Colonic mucosa (tissue), 4 donors: ENCODE measurements at regions not wholly inside any gene's neighbourhood (a gene's known extent, or its start where the extent isn't known, plus 50 kb on each side); places are given as distances from the start of the nearest gene placed in this dataset.

ENCODE experiments used
- DNase-seq: peaks from one replicate; pipeline ENCODE4 v3.0.0-alpha.2; 2020
- H3K27ac ChIP-seq: fragments of 200-600 bp; one replicate; pipeline ENCODE4 v1.8.0; 2021
- H3K27me3 ChIP-seq: fragments of 200-600 bp; one replicate; pipeline ENCODE4 v1.8.0; 2021
- H3K36me3 ChIP-seq: fragments of 200-600 bp; one replicate; pipeline ENCODE4 v1.8.0; 2021
- H3K4me1 ChIP-seq: fragments of 200-600 bp; one replicate; pipeline ENCODE4 v1.8.0; 2021; ENCODE audit warnings: mild to moderate bottlenecking
- H3K4me3 ChIP-seq: fragments of 200-600 bp; one replicate; pipeline ENCODE4 v1.8.0; 2021
- H3K9ac ChIP-seq, 2 donors: one replicate each; pipeline ENCODE4 v1.7.0; 2013; ENCODE audit warnings: control low read depth in 2 of 2, low read depth in 2 of 2, low read length in 2 of 2
- H3K9me3 ChIP-seq: fragments of 200-600 bp; one replicate; pipeline ENCODE4 v1.8.0; 2021
- CTCF ChIP-seq: fragments of 200-600 bp; IDR thresholded peaks from one replicate; pipeline ENCODE4 v1.8.0; 2022; ENCODE audit warnings: antibody characterized with exemption, mild to moderate bottlenecking
- intact Hi-C: fragments of 100-400 bp; cut with DNase I; formaldehyde crosslinking; loops from one replicate; pipeline ENCODE4 v1.14.1; 2022
- donor health status: healthy.
- donor health status: DM: no; HTN: no; CAD: no.
- donor health status: DM: no; HTN: no; CAD: no.

GRCh38 chr3:494190-494589 lies 297.6 kb downstream of the CHL1 start:
- intact Hi-C loops: no loop called here
- H3K4me3 ChIP-seq: no peak overlapping the region
- H3K27me3 ChIP-seq: no peaks in the 10 kb centered on the region

DNA sequence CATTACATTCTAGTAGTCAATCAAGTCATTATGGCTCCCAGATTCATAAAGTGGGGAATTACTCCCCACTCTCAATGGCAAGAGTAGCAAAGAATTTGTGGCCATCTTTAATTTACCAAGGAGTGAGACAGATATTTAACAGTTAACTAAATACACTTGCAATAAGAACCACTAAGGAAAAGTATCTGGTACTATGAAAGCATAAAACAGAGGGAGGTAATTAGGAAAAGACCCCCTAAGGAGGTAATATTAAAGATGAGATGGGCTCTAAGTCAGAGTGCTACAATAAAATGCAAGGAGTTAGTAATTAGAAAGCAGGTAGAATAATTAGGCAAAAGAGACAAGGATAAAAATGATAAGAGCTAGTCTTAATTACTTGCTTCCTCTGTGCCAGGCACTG lies 301.9 kb downstream of the CHL1 start:
- Histone ChIP-seq H3K4me3 (no peak overlapping the region), H3K9ac (no peak overlapping the region), H3K27me3 (no peaks in the 10 kb centered on the region), H3K27ac (no peak overlapping the region), H3K9me3 (no peaks in the 10 kb centered on the region), H3K36me3 (no peaks in the 10 kb centered on the region), H3K4me1 (no peaks in the 10 kb centered on the region)
- no peak for TF ChIP-seq CTCF
- no peak for DNase-seq
- intact Hi-C loops: no loop called here

More at GRCh38 chr3:494190-494589, 297.6 kb downstream of the CHL1 start:
- Histone ChIP-seq H3K9ac (no peak overlapping the region), H3K9me3 (no peaks in the 10 kb centered on the region), H3K4me1 (no peaks in the 10 kb centered on the region), H3K27ac (no peak overlapping the region), H3K36me3 (no peaks in the 10 kb centered on the region)
- no peak for DNase-seq
- no peak for TF ChIP-seq CTCF

DNA sequence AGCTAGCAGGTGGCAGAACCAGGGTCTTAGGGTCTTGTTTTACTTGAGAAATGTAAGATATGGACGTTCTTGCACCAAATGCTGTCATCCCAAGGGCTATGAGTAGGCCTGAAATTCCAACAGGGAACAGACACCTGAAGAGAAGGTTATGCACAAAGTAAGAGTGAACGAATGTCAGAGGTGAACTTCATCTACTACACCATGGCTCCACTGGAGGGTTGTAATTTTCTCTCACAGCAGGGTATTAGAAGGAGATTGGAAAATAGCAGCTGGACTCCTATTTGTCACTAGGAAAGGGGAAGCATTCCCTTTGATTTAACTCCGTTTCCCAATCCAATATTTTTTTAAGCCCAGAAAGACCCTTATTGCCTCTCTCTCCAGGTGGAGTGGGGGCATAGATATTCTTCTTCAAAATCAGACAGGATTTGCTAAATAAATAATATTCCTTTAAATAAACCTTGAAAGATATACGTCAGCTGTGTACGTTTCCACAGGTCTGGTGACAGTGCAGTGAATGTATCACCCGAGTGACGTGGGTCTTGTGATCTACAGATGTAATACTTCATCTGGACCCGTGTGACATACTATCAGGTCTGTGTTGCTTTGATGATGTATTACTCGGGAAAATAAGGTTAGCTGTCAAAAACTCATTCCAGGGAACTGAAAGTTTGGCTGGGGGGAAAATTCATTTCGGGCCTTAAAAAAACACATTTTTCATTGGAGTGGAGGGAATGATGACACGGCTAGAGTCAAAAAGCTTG lies 302.6 kb downstream of the CHL1 start:
- no peak for TF ChIP-seq CTCF
- intact Hi-C loops: no loop called here

GRCh38 chr3:502486-502885 lies 305.9 kb downstream of the CHL1 start:
- Histone ChIP-seq H3K27me3 (no peaks in the 10 kb centered on the region), H3K36me3 (no peaks in the 10 kb centered on the region), H3K27ac (no peak overlapping the region), H3K9me3 (no peaks in the 10 kb centered on the region), H3K4me3 (no peak overlapping the region), H3K9ac (no peak overlapping the region), H3K4me1 (no peaks in the 10 kb centered on the region)
- TF ChIP-seq CTCF: no peak
- no peak for DNase-seq
- intact Hi-C loops: no loop called here

More for the DNA sequence above, 302.6 kb downstream of the CHL1 start:
- H3K27me3 ChIP-seq: no peaks in the 10 kb centered on the region
- H3K4me3 ChIP-seq: no peak overlapping the region
- H3K27ac ChIP-seq: no peak overlapping the region
- no peak for DNase-seq
- no peaks in the 10 kb centered on the region for H3K36me3 ChIP-seq
- H3K4me1 ChIP-seq: no peaks in the 10 kb centered on the region
- H3K9ac ChIP-seq: no peak overlapping the region
- no peaks in the 10 kb centered on the region for H3K9me3 ChIP-seq

DNA sequence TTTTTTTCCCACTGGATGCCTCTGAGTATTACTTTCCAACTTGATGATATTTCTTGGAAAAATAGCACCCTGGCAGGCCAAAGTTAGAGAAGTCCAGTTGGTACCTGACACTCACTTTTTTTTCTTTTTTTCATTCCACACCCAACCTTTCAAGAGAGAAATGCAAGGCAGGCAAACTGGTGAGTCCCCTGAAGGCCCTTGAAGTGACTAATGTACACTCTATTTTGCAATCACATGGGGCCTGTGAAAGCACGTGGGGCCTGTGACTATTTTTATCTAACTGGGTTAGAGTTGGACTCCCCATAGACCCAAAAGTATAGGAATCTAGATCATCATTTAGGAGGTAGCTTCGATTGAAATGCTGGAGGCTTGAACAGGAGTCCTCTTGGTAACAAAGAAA lies 316.7 kb downstream of the CHL1 start:
- no peak for DNase-seq
- Histone ChIP-seq H3K9me3 (no peaks in the 10 kb centered on the region), H3K4me1 (no peaks in the 10 kb centered on the region), H3K9ac (no peak overlapping the region), H3K4me3 (no peak overlapping the region), H3K36me3 (no peaks in the 10 kb centered on the region), H3K27me3 (no peaks in the 10 kb centered on the region), H3K27ac (no peak overlapping the region)
- no peak for TF ChIP-seq CTCF
- intact Hi-C loops: no loop called here
